ENCODE measurements at regions not wholly inside any gene's neighbourhood (a gene's known extent, or its start where the extent isn't known, plus 50 kb on each side); places are given as distances from the start of the nearest gene placed in this dataset.

- ATAC-seq, result no peak
- Mint-ChIP-seq H3K27me3 (ENCODE audit: low read depth) (peaks cover 5% of the 10 kb centered on the region), H3K4me3 (no peak overlapping the region), H3K4me1 (0 out of 2 replicates have a peak, but pooled peaks cover 6% of the 10 kb centered on the region), H3K9me3 (peaks cover 32% of the 10 kb centered on the region), H3K36me3 (peaks cover 5% of the 10 kb centered on the region; the same call in 1 of the 2 replicates), H3K27ac (no peak overlapping the region)
- CTCF ChIA-PET, result interaction anchor here (0.8 kb wide), 1 partner anchor 94 kb away, joined by 3 read pairs; no protein-coding TSS in a partner anchor
- no peak for DNase-seq (ENCODE audit: low spot score)
- POLR2A ChIA-PET, result no interaction called here
- TF ChIP-seq ZNF317 (CRISPR knock-in tag; IDR thresholded peaks at IDR 0.05; ENCODE audit: borderline replicate concordance, low read depth) (no peak), ZBTB21 (CRISPR knock-in tag; IDR thresholded peaks at IDR 0.05; ENCODE audit: borderline replicate concordance) (no peak), TEAD4 (CRISPR knock-in tag; IDR thresholded peaks at IDR 0.05) (no peak), ZNF425 (CRISPR knock-in tag; conservative IDR thresholded peaks at IDR 0.05) (no peak), GTF2I (CRISPR knock-in tag; conservative IDR thresholded peaks at IDR 0.05) (no peak), FOXK1 (CRISPR knock-in tag; IDR thresholded peaks at IDR 0.05) (no peak), NFE2L1 (CRISPR knock-in tag; IDR thresholded peaks at IDR 0.05) (no peak), RELA (CRISPR knock-in tag; IDR thresholded peaks at IDR 0.05; ENCODE audit: borderline replicate concordance) (no peak), MLX (CRISPR knock-in tag; IDR thresholded peaks at IDR 0.05) (no peak), AFF4 (CRISPR knock-in tag; IDR thresholded peaks at IDR 0.05; ENCODE audit: borderline replicate concordance) (no peak), AR (CRISPR knock-in tag; IDR thresholded peaks at IDR 0.05) (no peak), ZNF671 (CRISPR knock-in tag; IDR thresholded peaks at IDR 0.05) (no peak), ZNF512 (CRISPR knock-in tag; IDR thresholded peaks at IDR 0.05; ENCODE audit: borderline replicate concordance) (no peak), GRHL2 (CRISPR knock-in tag; IDR thresholded peaks at IDR 0.05; ENCODE audit: insufficient replicate concordance, severe bottlenecking) (no peak), ZNF532 (CRISPR knock-in tag; IDR thresholded peaks at IDR 0.05; ENCODE audit: borderline replicate concordance) (no peak), STAT6 (CRISPR knock-in tag; conservative IDR thresholded peaks at IDR 0.05; ENCODE audit: low read depth) (no peak)
These were observed 52.7 kb upstream of the KIAA0040 start for GRCh38 chr1:175245324-175245723.
